Trophoblast cell (in vitro differentiated cells and primary cell): ENCODE measurements at regions not wholly inside any gene's neighbourhood (a gene's known extent, or its start where the extent isn't known, plus 50 kb on each side); places are given as distances from the start of the nearest gene placed in this dataset.

ENCODE experiments used
- DNase-seq, 2 donors: peaks; one replicate each; pipeline ENCODE4 v3.0.0-alpha.2; 2016
- H2AFZ ChIP-seq: 2 replicates; pipeline ENCODE4 v1.6.1; 2013; ENCODE audit warnings: low read length, moderate library complexity, mild to moderate bottlenecking; ENCODE audit not compliant: insufficient read depth, poor library complexity
- H2AK5ac ChIP-seq: 2 replicates; pipeline ENCODE4 v1.6.1; 2013; ENCODE audit warnings: mild to moderate bottlenecking, low read length
- H2BK120ac ChIP-seq: 2 replicates; pipeline ENCODE4 v1.6.1; 2013; ENCODE audit warnings: low read length, mild to moderate bottlenecking, moderate library complexity; ENCODE audit not compliant: insufficient read depth, poor library complexity
- H2BK12ac ChIP-seq: 2 replicates; pipeline ENCODE4 v1.6.1; 2013; ENCODE audit warnings: mild to moderate bottlenecking, low read length, moderate library complexity
- H2BK5ac ChIP-seq: 2 replicates; pipeline ENCODE4 v1.6.1; 2013; ENCODE audit warnings: low read length, low read depth, moderate library complexity, mild to moderate bottlenecking; ENCODE audit not compliant: poor library complexity
- H3K14ac ChIP-seq: 2 replicates; pipeline ENCODE4 v1.6.1; 2013; ENCODE audit warnings: mild to moderate bottlenecking, low read length
- H3K18ac ChIP-seq: 2 replicates; pipeline ENCODE4 v1.6.1; 2013; ENCODE audit warnings: mild to moderate bottlenecking, low read length
- H3K23ac ChIP-seq: 2 replicates; pipeline ENCODE4 v1.6.1; 2013; ENCODE audit warnings: low read length
- H3K27ac ChIP-seq: 2 replicates; pipeline ENCODE4 v1.5.1; 2013; ENCODE audit warnings: low read depth, mild to moderate bottlenecking, inconsistent platforms, low read length, moderate library complexity
- H3K27me3 ChIP-seq: 2 replicates; pipeline ENCODE4 v1.6.1; 2013; ENCODE audit warnings: inconsistent platforms, mild to moderate bottlenecking, low read length, moderate library complexity; ENCODE audit not compliant: insufficient read depth
- H3K36me3 ChIP-seq, 2 experiments: 1 replicate in 1 of 2; 2 replicates in 1 of 2; pipeline ENCODE4 v1.6.1; 2013; ENCODE audit warnings: low read length in 2 of 2, mild to moderate bottlenecking in 2 of 2, moderate library complexity in 1 of 2; ENCODE audit not compliant: insufficient read depth in 2 of 2, control insufficient read depth in 1 of 2
- H3K4ac ChIP-seq: 2 replicates; pipeline ENCODE4 v1.6.1; 2013; ENCODE audit warnings: low read depth, mild to moderate bottlenecking, low read length, moderate library complexity
- H3K4me1 ChIP-seq, 2 experiments: 1 replicate in 1 of 2; 2 replicates in 1 of 2; pipeline ENCODE4 v1.6.1; 2013; ENCODE audit warnings: low read length in 2 of 2, mild to moderate bottlenecking in 2 of 2, moderate library complexity in 1 of 2; ENCODE audit not compliant: insufficient read depth in 2 of 2, control insufficient read depth in 1 of 2
- H3K4me2 ChIP-seq: 2 replicates; pipeline ENCODE4 v1.6.1; 2013; ENCODE audit warnings: inconsistent platforms, mild to moderate bottlenecking, low read length, moderate library complexity
- H3K4me3 ChIP-seq: 2 replicates; pipeline ENCODE4 v1.5.1; 2013; ENCODE audit warnings: mild to moderate bottlenecking, low read depth, low read length, inconsistent platforms
- H3K79me1 ChIP-seq: one replicate; pipeline ENCODE4 v1.6.1; 2013; ENCODE audit warnings: low read length
- H3K79me2 ChIP-seq: 2 replicates; pipeline ENCODE4 v1.6.1; 2013; ENCODE audit warnings: low read length, mild to moderate bottlenecking; ENCODE audit not compliant: control insufficient read depth, insufficient read depth, poor library complexity
- H3K9ac ChIP-seq: 2 replicates; pipeline ENCODE4 v1.6.1; 2013; ENCODE audit warnings: mild to moderate bottlenecking, low read length
- H3K9me3 ChIP-seq: 2 replicates; pipeline ENCODE4 v1.6.1; 2013; ENCODE audit warnings: low read depth, mild to moderate bottlenecking, control low read depth, inconsistent platforms, low read length; ENCODE audit not compliant: insufficient read depth
- H4K12ac ChIP-seq: 2 replicates; pipeline ENCODE4 v1.6.1; 2013; ENCODE audit warnings: low read depth, mild to moderate bottlenecking, low read length, moderate library complexity
- H4K8ac ChIP-seq: 2 replicates; pipeline ENCODE4 v1.6.1; 2013; ENCODE audit warnings: low read depth, mild to moderate bottlenecking, low read length, moderate library complexity
- H4K91ac ChIP-seq: one replicate; pipeline ENCODE4 v1.6.1; 2013; ENCODE audit warnings: low read depth, mild to moderate bottlenecking, low read length, moderate library complexity
- WGBS: extraction: QIAGEN DNeasy Blood & Tissue Kit; methylation state at CpG from one replicate; pipeline ENCODE4 v1.1.7; 2013; ENCODE audit warnings: missing lambda C conversion rate; ENCODE audit not compliant: insufficient read length, insufficient coverage; ENCODE audit errors: extremely low coverage; 5-methylcytosine and 5-hydroxymethylcytosine counted together

- H3K4me1 ChIP-seq: peaks cover 0 to 3% of the 10 kb centered on the region in 2 experiments
- no peak overlapping the region for H3K23ac ChIP-seq
- no peak overlapping the region for H2BK5ac ChIP-seq
- H4K8ac ChIP-seq: no peak overlapping the region
- peaks cover 10% of the 10 kb centered on the region for H3K9me3 ChIP-seq
- H3K4me2 ChIP-seq: no peak overlapping the region
- H3K36me3 ChIP-seq: peaks cover 76 to 84% of the 10 kb centered on the region in 2 experiments
- H2AK5ac ChIP-seq: no peak overlapping the region
- no peak overlapping the region for H3K9ac ChIP-seq
- no CpG with 5 or more reads among the region's 16 CpGs for WGBS
- H2BK120ac ChIP-seq: no peak overlapping the region
- no peak overlapping the region for H4K91ac ChIP-seq
- no peaks in the 10 kb centered on the region for H3K79me1 ChIP-seq
- H3K27me3 ChIP-seq: no peaks in the 10 kb centered on the region
- H3K79me2 ChIP-seq: no peaks in the 10 kb centered on the region
- H3K4ac ChIP-seq: no peak overlapping the region
- no peak overlapping the region for H3K4me3 ChIP-seq
- no peak overlapping the region for H4K12ac ChIP-seq
- no peak overlapping the region for H2BK12ac ChIP-seq
- H3K18ac ChIP-seq: no peak overlapping the region
- no peak overlapping the region for H3K14ac ChIP-seq
- H2AFZ ChIP-seq: no peak overlapping the region
- no peak for DNase-seq
- H3K27ac ChIP-seq: no peak overlapping the region
Observed at GRCh38 chr17:77491921-77492445, 351.2 kb downstream of the SEC14L1 start.

GRCh38 chr17:77492446-77493237, 351.9 kb downstream of the SEC14L1 start:
- Histone ChIP-seq H3K4me1 (peaks cover 0 to 3% of the 10 kb centered on the region in 2 experiments), H3K14ac (no peak overlapping the region), H3K79me1 (no peaks in the 10 kb centered on the region), H3K9ac (no peak overlapping the region), H3K4ac (no peak overlapping the region), H4K12ac (no peak overlapping the region), H3K9me3 (peaks cover 10% of the 10 kb centered on the region), H4K8ac (no peak overlapping the region), H3K4me2 (no peak overlapping the region), H3K27ac (no peak overlapping the region), H3K79me2 (no peaks in the 10 kb centered on the region), H2BK12ac (no peak overlapping the region), H2AK5ac (no peak overlapping the region), H3K27me3 (no peaks in the 10 kb centered on the region), H4K91ac (no peak overlapping the region), H3K36me3 (peaks cover 75 to 84% of the 10 kb centered on the region in 2 experiments), H2AFZ (no peak overlapping the region), H2BK120ac (no peak overlapping the region), H3K18ac (no peak overlapping the region), H3K4me3 (no peak overlapping the region), H2BK5ac (no peak overlapping the region), H3K23ac (no peak overlapping the region)
- WGBS: no CpG with 5 or more reads among the region's 23 CpGs
- DNase-seq: no peak

- Histone ChIP-seq H3K4ac (no peak overlapping the region), H3K4me2 (no peak overlapping the region), H3K4me1 (peaks cover 0 to 3% of the 10 kb centered on the region in 2 experiments), H3K27me3 (no peaks in the 10 kb centered on the region), H4K12ac (no peak overlapping the region), H3K14ac (no peak overlapping the region), H3K18ac (no peak overlapping the region), H3K4me3 (no peak overlapping the region), H2AFZ (no peak overlapping the region), H3K79me2 (no peaks in the 10 kb centered on the region), H2BK12ac (no peak overlapping the region), H4K91ac (no peak overlapping the region), H3K79me1 (no peaks in the 10 kb centered on the region), H2BK120ac (no peak overlapping the region), H3K36me3 (peaks cover 72 to 80% of the 10 kb centered on the region in 2 experiments), H3K9me3 (peaks cover 11% of the 10 kb centered on the region), H3K9ac (no peak overlapping the region), H2AK5ac (no peak overlapping the region), H4K8ac (no peak overlapping the region), H3K27ac (no peak overlapping the region), H2BK5ac (no peak overlapping the region), H3K23ac (no peak overlapping the region)
- no peak for DNase-seq
- WGBS: no CpG with 5 or more reads among the region's 11 CpGs
Observed at GRCh38 chr17:77493238-77493820, 352.6 kb downstream of the SEC14L1 start.

- Histone ChIP-seq H3K27me3 (no peaks in the 10 kb centered on the region), H2BK120ac (no peak overlapping the region), H2AK5ac (no peak overlapping the region), H2AFZ (no peak overlapping the region), H3K18ac (no peak overlapping the region), H3K79me2 (no peaks in the 10 kb centered on the region), H4K8ac (no peak overlapping the region), H3K4me3 (no peak overlapping the region), H2BK12ac (no peak overlapping the region), H4K91ac (no peak overlapping the region), H4K12ac (no peak overlapping the region), H3K14ac (no peak overlapping the region), H3K9ac (no peak overlapping the region), H3K4me1 (peaks cover 0 to 3% of the 10 kb centered on the region in 2 experiments), H3K36me3 (peaks cover 71 to 78% of the 10 kb centered on the region in 2 experiments), H3K9me3 (peaks cover 8% of the 10 kb centered on the region), H3K23ac (no peak overlapping the region), H3K79me1 (no peaks in the 10 kb centered on the region), H3K4me2 (no peak overlapping the region), H3K4ac (no peak overlapping the region), H3K27ac (no peak overlapping the region), H2BK5ac (no peak overlapping the region)
- no peak for DNase-seq
- WGBS: no CpG with 5 or more reads among the region's 9 CpGs
Observed at GRCh38 chr17:77493901-77494663, 353.3 kb downstream of the SEC14L1 start.
